ENCODE measurements at regions not wholly inside any gene's neighbourhood (a gene's known extent, or its start where the extent isn't known, plus 50 kb on each side); places are given as distances from the start of the nearest gene placed in this dataset.
"Not testable (repeated sequence)": the region's sequence is repeated elsewhere in the genome, so short reads cannot be mapped to it uniquely, and the experiment has no call there.

DNA sequence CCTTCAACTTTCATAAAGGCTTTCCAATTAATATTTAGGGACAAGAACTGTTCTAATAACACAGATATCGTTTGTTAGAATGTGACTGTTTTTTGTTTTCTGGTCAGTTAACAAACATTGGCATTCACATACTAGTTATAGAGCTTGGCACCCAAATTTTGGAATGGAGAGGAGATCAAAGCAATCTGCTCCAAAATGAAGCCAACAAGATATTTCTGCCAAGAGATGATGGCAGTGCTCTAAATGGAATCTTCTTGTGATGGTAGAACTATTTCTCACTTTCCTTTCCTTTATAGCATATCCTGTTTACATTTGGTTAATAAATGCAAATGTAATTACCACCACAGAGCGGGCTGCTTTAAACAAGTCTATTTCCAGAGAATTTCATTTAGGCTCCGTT, 208.3 kb upstream of the RIMS1 start:
- Histone ChIP-seq H3K27ac (ENCODE audit: low read length) (no peak overlapping the region), H3K4me3 (ENCODE audit: low read length) (no peak overlapping the region), H3K4me2 (ENCODE audit: low read depth, low read length) (no peak overlapping the region), H3F3A (ENCODE audit: insufficient read depth, low read length) (no peaks in the 10 kb centered on the region), H3K9me3 (replicated peaks; ENCODE audit: insufficient read depth, low read length) (no peaks in the 10 kb centered on the region), H3K27me3 (replicated peaks; ENCODE audit: insufficient read depth, low read length) (no peaks in the 10 kb centered on the region), H3K36me3 (replicated peaks; ENCODE audit: insufficient read depth, low read length) (no peaks in the 10 kb centered on the region), H3K4me1 (ENCODE audit: low read length) (no peaks in the 10 kb centered on the region), H4K20me1 (ENCODE audit: insufficient read depth, low read length) (no peaks in the 10 kb centered on the region), H3K79me2 (ENCODE audit: low read length) (no peaks in the 10 kb centered on the region), H3K9ac (ENCODE audit: low read length) (no peak overlapping the region), H3K9me2 (replicated peaks; ENCODE audit: insufficient read depth, low read length) (no peaks in the 10 kb centered on the region), H2AFZ (ENCODE audit: low read length) (no peak overlapping the region)
- TF ChIP-seq EZH2phosphoT487 (IDR thresholded peaks at IDR 0.05; ENCODE audit: low read length): no peak
- TF ChIP-seq, protein P1, sequence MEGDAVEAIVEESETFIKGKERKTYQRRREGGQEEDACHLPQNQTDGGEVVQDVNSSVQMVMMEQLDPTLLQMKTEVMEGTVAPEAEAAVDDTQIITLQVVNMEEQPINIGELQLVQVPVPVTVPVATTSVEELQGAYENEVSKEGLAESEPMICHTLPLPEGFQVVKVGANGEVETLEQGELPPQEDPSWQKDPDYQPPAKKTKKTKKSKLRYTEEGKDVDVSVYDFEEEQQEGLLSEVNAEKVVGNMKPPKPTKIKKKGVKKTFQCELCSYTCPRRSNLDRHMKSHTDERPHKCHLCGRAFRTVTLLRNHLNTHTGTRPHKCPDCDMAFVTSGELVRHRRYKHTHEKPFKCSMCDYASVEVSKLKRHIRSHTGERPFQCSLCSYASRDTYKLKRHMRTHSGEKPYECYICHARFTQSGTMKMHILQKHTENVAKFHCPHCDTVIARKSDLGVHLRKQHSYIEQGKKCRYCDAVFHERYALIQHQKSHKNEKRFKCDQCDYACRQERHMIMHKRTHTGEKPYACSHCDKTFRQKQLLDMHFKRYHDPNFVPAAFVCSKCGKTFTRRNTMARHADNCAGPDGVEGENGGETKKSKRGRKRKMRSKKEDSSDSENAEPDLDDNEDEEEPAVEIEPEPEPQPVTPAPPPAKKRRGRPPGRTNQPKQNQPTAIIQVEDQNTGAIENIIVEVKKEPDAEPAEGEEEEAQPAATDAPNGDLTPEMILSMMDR (IDR thresholded peaks at IDR 0.05; ENCODE audit: low read length): no peak
- no peak for TF ChIP-seq EZH2 (optimal IDR thresholded peaks at IDR 0.05; ENCODE audit: low read depth, low read length)
- DNase-seq: no peak

DNA sequence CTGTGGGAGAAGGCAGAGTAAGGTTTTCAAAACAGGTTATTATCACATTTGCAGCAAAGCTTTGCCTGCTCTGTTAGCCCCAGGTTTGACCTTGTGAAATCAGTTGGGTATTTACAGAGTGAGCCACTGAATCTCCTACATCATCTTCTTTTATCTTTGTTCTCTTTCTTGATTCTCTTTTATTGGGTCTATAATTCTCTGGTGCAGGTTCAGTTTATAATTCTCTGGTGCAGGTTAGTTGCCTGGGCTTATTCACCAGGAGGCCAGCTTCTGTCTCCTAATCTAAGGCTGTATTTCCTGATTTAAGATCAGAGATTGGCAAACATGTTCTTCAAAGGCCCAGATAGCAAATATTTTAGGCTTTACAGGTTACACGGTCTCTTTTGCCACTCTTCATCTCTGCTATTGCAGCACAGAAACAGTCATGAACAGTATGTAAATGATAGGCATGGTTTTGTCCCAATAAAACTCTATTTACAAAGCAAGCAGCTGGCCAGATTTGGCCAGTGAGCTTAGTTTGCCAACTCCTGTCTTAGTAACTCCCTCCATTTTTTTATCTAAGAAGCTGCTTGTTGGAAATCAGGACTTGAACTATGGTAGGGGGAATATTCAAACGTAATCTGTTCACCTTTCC, 205.0 kb upstream of the RIMS1 start:
- TF ChIP-seq EZH2phosphoT487 (IDR thresholded peaks at IDR 0.05; ENCODE audit: low read length) (no peak), EZH2 (optimal IDR thresholded peaks at IDR 0.05; ENCODE audit: low read depth, low read length) (no peak)
- TF ChIP-seq, protein P1 (IDR thresholded peaks at IDR 0.05; ENCODE audit: low read length): no peak
- Histone ChIP-seq H3K9me2 (replicated peaks; ENCODE audit: insufficient read depth, low read length) (no peaks in the 10 kb centered on the region), H3F3A (ENCODE audit: insufficient read depth, low read length) (no peaks in the 10 kb centered on the region), H3K27ac (ENCODE audit: low read length) (no peak overlapping the region), H3K36me3 (replicated peaks; ENCODE audit: insufficient read depth, low read length) (no peaks in the 10 kb centered on the region), H3K79me2 (ENCODE audit: low read length) (no peaks in the 10 kb centered on the region), H3K4me3 (ENCODE audit: low read length) (no peak overlapping the region), H3K27me3 (replicated peaks; ENCODE audit: insufficient read depth, low read length) (no peaks in the 10 kb centered on the region), H2AFZ (ENCODE audit: low read length) (no peak overlapping the region), H3K9ac (ENCODE audit: low read length) (no peak overlapping the region), H3K9me3 (replicated peaks; ENCODE audit: insufficient read depth, low read length) (no peaks in the 10 kb centered on the region), H4K20me1 (ENCODE audit: insufficient read depth, low read length) (no peaks in the 10 kb centered on the region), H3K4me1 (ENCODE audit: low read length) (no peaks in the 10 kb centered on the region), H3K4me2 (ENCODE audit: low read depth, low read length) (no peak overlapping the region)
- DNase-seq: no peak

DNA sequence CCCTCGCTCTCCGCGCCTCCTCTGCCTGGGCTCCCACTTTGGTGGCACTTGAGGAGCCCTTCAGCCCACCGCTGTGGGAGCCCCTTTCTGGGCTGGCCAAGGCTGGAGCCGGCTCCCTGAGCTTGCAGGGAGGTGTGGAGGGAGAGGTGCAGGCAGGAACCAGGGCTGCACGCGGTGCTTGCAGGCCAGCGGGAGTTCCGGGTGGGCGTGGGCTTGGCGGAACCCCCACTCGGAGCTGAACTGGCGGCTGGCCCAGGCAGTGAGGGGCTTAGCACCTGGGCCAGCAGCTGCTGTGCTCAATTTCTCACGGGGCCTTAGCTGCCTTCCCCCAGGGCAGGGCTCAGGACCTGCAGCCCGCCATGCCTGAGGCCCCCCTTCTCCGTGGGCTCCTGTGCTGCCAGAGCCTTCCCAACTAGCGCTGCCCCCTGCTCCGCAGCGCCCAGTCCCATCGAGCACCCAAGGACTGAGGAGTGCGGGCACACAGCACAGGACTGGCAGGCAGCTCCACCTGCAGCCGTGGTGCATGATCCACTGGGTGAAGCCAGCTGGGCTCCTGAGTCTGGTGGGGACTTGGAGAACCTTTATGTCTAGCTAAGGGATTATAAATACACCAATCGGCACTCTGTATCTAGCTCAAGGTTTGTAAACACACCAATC, 200.2 kb upstream of the RIMS1 start:
- H3K9me2 ChIP-seq (replicated peaks; ENCODE audit: insufficient read depth, low read length): not testable (repeated sequence)

DNA sequence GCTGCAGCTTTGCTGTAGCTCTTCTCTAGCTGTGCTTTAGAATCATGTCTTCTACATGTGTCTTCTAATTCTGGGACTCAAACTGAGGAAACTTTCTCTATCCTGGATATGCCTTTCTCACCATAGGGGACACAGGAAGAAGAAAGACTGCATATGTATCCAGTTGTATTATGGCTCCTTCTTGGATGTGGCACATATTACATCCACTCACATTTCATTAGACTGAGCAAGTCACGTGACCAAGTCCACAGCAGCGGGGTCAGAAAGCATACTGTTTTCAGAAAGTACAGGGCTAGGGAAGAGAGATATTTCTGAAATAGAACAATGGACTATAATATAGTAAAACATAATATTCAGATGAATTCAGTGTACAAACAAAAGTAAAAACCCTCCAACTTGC, 187.6 kb upstream of the RIMS1 start:
- H4K20me1 ChIP-seq (ENCODE audit: insufficient read depth, low read length): no peaks in the 10 kb centered on the region
- no peak overlapping the region for H3K4me2 ChIP-seq (ENCODE audit: low read depth, low read length)
- H2AFZ ChIP-seq (ENCODE audit: low read length): no peak overlapping the region
- no peaks in the 10 kb centered on the region for H3K9me3 ChIP-seq (replicated peaks; ENCODE audit: insufficient read depth, low read length)
- H3K27ac ChIP-seq (ENCODE audit: low read length): no peak overlapping the region
- TF ChIP-seq EZH2phosphoT487 (IDR thresholded peaks at IDR 0.05; ENCODE audit: low read length) (no peak), EZH2 (optimal IDR thresholded peaks at IDR 0.05; ENCODE audit: low read depth, low read length) (no peak)
- TF ChIP-seq, protein P1 (IDR thresholded peaks at IDR 0.05; ENCODE audit: low read length): no peak
- H3K9ac ChIP-seq (ENCODE audit: low read length): no peak overlapping the region
- DNase-seq: no peak
- no peaks in the 10 kb centered on the region for H3F3A ChIP-seq (ENCODE audit: insufficient read depth, low read length)
- H3K79me2 ChIP-seq (ENCODE audit: low read length): no peaks in the 10 kb centered on the region
- H3K36me3 ChIP-seq (replicated peaks; ENCODE audit: insufficient read depth, low read length): no peaks in the 10 kb centered on the region
- H3K9me2 ChIP-seq (replicated peaks; ENCODE audit: insufficient read depth, low read length): no peaks in the 10 kb centered on the region
- H3K27me3 ChIP-seq (replicated peaks; ENCODE audit: insufficient read depth, low read length): no peaks in the 10 kb centered on the region
- H3K4me1 ChIP-seq (ENCODE audit: low read length): no peaks in the 10 kb centered on the region
- no peak overlapping the region for H3K4me3 ChIP-seq (ENCODE audit: low read length)

More for the DNA sequence above, 200.2 kb upstream of the RIMS1 start:
- not testable (repeated sequence) for DNase-seq; H4K20me1 ChIP-seq (ENCODE audit: insufficient read depth, low read length); H3K9me3 ChIP-seq (replicated peaks; ENCODE audit: insufficient read depth, low read length); H3K79me2 ChIP-seq (ENCODE audit: low read length); H3K4me2 ChIP-seq (ENCODE audit: low read depth, low read length); H2AFZ ChIP-seq (ENCODE audit: low read length); H3K4me3 ChIP-seq (ENCODE audit: low read length); H3K9ac ChIP-seq (ENCODE audit: low read length); H3K27ac ChIP-seq (ENCODE audit: low read length); H3K4me1 ChIP-seq (ENCODE audit: low read length); H3K27me3 ChIP-seq (replicated peaks; ENCODE audit: insufficient read depth, low read length); H3K36me3 ChIP-seq (replicated peaks; ENCODE audit: insufficient read depth, low read length); H3F3A ChIP-seq (ENCODE audit: insufficient read depth, low read length)

Data from MM.1S (cell line).